Heart left ventricle (tissue), 16 donors: ENCODE measurements at regions not wholly inside any gene's neighbourhood (a gene's known extent, or its start where the extent isn't known, plus 50 kb on each side); places are given as distances from the start of the nearest gene placed in this dataset.

Experiments
- ATAC-seq, 4 donors: fragments of 200-7000 bp; cut with Tn5 transposase; one replicate each; pipeline ENCODE4 v1.9.1; 2020 to 2022; ENCODE audit warnings: moderate library complexity in 4 of 4, mild to moderate bottlenecking in 3 of 4, moderate number of reproducible peaks in 1 of 4
- DNase-seq, 5 donors: peaks; one replicate each; pipeline ENCODE4 v3.0.0-alpha.2; 2020
- H3K27ac ChIP-seq, 12 donors: fragments of 200-600 bp; sonication (generic) in 4 of 12; one replicate each; pipeline versions ENCODE4 v1.5.0 to v1.8.0; 2016 to 2022; ENCODE audit warnings: mild to moderate bottlenecking in 2 of 12
- H3K27me3 ChIP-seq, 9 donors: fragments of 200-600 bp; sonication (generic) in 2 of 9; one replicate each; pipeline versions ENCODE4 v1.5.1 to v1.8.0; 2016 to 2022; ENCODE audit warnings: mild to moderate bottlenecking in 3 of 9
- H3K36me3 ChIP-seq, 9 donors: fragments of 200-600 bp; sonication (generic) in 2 of 9; one replicate each; pipeline versions ENCODE4 v1.5.0 to v1.8.0; 2018 to 2022; ENCODE audit warnings: mild to moderate bottlenecking in 2 of 9
- H3K4me1 ChIP-seq, 12 donors: fragments of 200-600 bp; sonication (generic) in 4 of 12; one replicate each; pipeline versions ENCODE4 v1.5.0 to v1.8.0; 2016 to 2022; ENCODE audit warnings: mild to moderate bottlenecking in 3 of 12
- H3K4me3 ChIP-seq, 12 donors: fragments of 200-600 bp; sonication (generic) in 4 of 12; one replicate each; pipeline versions ENCODE4 v1.5.0 to v1.8.0; 2017 to 2022; ENCODE audit warnings: mild to moderate bottlenecking in 9 of 12, moderate library complexity in 4 of 12
- H3K9me3 ChIP-seq, 12 donors: fragments of 200-600 bp; sonication (generic) in 4 of 12; one replicate each; pipeline versions ENCODE4 v1.5.0 to v1.8.0; 2016 to 2022; ENCODE audit warnings: mild to moderate bottlenecking in 1 of 12
- CTCF ChIP-seq, 12 donors: fragments of 200-600 bp; sonication (generic) in 4 of 12; IDR thresholded peaks; one replicate each; pipeline versions ENCODE4 v1.5.0 to v1.8.0; 2018 to 2022; ENCODE audit warnings: antibody characterized with exemption in 12 of 12, mild to moderate bottlenecking in 5 of 12
- POLR2A ChIP-seq, 2 donors: fragments of 450-650 bp; IDR thresholded peaks; one replicate each; pipeline ENCODE4 v1.6.1; 2017; ENCODE audit warnings: antibody characterized with exemption in 2 of 2, mild to moderate bottlenecking in 2 of 2, moderate library complexity in 2 of 2
- WGBS, 4 donors: extraction: QIAGEN DNeasy Blood & Tissue Kit in 2 of 4; methylation state at CpG; one replicate each; pipeline versions ENCODE4 v1.1.5 to v1.1.7; 2013 to 2018; 5-methylcytosine and 5-hydroxymethylcytosine counted together
- intact Hi-C, 10 donors: fragments of 100-400 bp; cut with DNase I; formaldehyde crosslinking; loops; one replicate each; pipeline versions ENCODE4 v1.11.1 to v1.14.2; 2022
- donor health status: ischemic (EF 13 %, LVEDD 7.1; RV severe dilation, severe dysfunction).
- donor health status: healthy with polysubstance abuse.
- donor health status: DM: no; HTN: yes; CAD: no.
- donor health status: DM: no; HTN: no; CAD: no.
- donor health status: ischemic (EF 25% LVEDD 6.9; RV normal size, moderate dysfunction).
- donor health status: ischemic (EF 25% LVEDD 5.7; RV mildly dilated, moderate dysfunction).
- donor health status: healthy.
- donor health status: DM: yes; HTN: yes; CAD: no.
- donor health status: ischemic (EF 35%, LVEDD 5.7; RV mildly dilated, moderate dysfunction).
- donor health status: nonischemic (EF 11% LVEDD 7.7; RV severe dilation, severe dysfunction).
- donor health status: DM: yes; HTN: yes; CAD: no.
- donor health status: PGD.
- donor health status: ischemic (EF 29% LVEDD 5.4; RV normal size, mild dysfunction).
- donor health status: nonischemic (EF 23%, LVEDD 6.1; RV moderate dilation, normal function).

- Histone ChIP-seq H3K9me3 (peaks cover 0 to 4% (median 0%) of the 10 kb centered on the region in 12 donors), H3K36me3 (no peaks in the 10 kb centered on the region), H3K27ac (no peak overlapping the region), H3K4me3 (no peak overlapping the region), H3K4me1 (no peaks in the 10 kb centered on the region), H3K27me3 (no peaks in the 10 kb centered on the region)
- WGBS, 4 donors, result 49 to 69% (median 58%) methylated on average over 2 of the region's 2 CpGs
- DNase-seq (no peak), ATAC-seq (no peak)
- TF ChIP-seq CTCF (IDR thresholded peaks at IDR 0.05) (no peak), POLR2A (IDR thresholded peaks at IDR 0.05) (no peak)
- intact Hi-C loops, result no loop called here
Measured at GRCh38 chr4:65798498-65799127, 128.3 kb upstream of the EPHA5 start.

DNA sequence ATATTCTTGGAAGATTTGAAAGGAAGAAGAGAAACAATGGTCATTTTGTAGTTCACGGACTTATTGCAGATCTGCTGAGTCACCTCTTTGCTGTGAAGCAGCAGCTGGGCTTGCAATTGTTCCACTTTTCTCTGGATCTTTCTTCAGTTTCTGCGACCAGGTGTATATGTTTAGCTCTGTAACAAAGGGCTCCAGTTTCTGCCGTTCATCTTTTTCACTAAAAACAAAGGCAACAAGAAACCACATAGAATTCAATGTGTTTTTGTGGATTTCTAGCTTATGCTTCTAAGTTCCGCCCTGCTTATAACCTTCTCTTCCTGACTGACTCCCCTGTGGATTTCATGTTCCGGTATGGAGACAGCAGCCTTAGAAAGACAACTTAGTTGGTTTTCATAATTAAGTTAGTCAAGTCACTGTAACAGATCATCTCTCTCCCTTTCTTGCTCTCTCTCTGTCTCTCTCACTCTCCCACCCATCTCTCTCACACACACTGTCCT is 121.6 kb upstream of the EPHA5 start:
- 28 to 46% (median 34%) methylated on average over 5 of the region's 5 CpGs for WGBS, 4 donors
- no peak for ATAC-seq
- Histone ChIP-seq H3K4me3 (peak overlapping the region in 2 of 12 donors; percentile 24 to 27), H3K36me3 (no peaks in the 10 kb centered on the region), H3K4me1 (peaks cover 0 to 2% (median 0%) of the 10 kb centered on the region in 12 donors), H3K9me3 (no peaks in the 10 kb centered on the region), H3K27ac (no peak overlapping the region), H3K27me3 (no peaks in the 10 kb centered on the region)
- no peak for DNase-seq
- intact Hi-C loops, result no loop called here
- TF ChIP-seq CTCF (IDR thresholded peaks at IDR 0.05) (no peak), POLR2A (IDR thresholded peaks at IDR 0.05) (no peak)

DNA sequence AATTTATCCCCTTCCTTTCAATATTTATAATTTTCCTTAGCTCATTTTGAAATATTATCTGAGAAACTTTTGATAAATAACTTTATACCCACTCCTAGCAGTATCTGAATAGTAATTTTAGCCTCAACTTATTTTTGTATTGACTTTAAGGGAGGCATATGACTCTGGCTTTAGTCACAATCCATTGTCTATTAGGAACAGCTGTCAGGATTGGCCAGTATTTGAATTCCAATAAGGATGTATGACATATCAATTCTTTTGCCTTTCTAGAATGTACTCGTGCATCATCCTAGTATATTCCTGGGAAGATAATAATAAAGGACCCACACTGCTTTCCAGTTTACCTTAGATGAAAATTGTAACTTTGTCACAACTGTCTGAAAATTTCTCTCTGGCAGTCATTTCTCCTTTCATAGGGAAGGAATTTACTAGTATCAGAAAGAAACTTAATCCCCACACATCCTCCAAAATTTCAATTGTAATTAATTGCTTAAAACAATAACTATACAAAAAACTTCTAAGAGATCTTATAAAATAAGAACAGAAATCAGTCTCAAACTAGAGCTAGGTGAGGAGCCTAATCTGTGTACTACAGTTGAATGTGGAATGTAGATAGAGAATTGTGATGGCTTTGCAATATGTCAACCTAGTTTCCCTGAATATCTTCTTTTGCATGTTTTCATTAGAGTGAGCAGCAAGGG is 121.0 kb upstream of the EPHA5 start:
- H3K9me3 ChIP-seq, result no peaks in the 10 kb centered on the region
- TF ChIP-seq POLR2A (IDR thresholded peaks at IDR 0.05), result no peak
- no peak for TF ChIP-seq CTCF (IDR thresholded peaks at IDR 0.05)
- H3K36me3 ChIP-seq, result no peaks in the 10 kb centered on the region
- H3K4me3 ChIP-seq, result peak overlapping the region in 2 of 12 donors; percentile 24 to 27
- no peak overlapping the region for H3K27ac ChIP-seq
- H3K4me1 ChIP-seq, result peaks cover 0 to 2% (median 0%) of the 10 kb centered on the region in 12 donors
- 52 to 69% (median 61%) methylated on average over 1 of the region's 1 CpG for WGBS, 4 donors
- intact Hi-C loops, result no loop called here
- no peak for ATAC-seq
- DNase-seq, result no peak
- H3K27me3 ChIP-seq, result no peaks in the 10 kb centered on the region

DNA sequence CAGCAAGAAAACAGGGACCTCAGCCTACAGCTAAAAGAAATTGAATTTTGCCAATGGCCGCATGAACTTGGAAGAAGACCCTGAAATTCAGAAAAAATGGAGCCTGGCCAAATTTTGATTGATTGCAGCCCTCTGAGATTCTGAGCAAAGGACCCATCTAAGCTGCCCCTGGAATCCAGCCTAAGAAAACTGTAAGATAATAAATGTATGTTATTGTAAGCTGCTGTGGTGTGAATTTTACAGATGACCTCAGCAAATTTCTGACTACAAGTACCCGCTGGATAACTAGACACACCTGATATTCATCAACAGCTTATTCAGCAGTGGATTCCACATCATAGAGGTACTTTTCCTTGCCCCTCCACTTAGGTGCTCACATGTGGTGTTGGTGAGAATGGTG is 119.5 kb upstream of the EPHA5 start:
- ATAC-seq, result no peak
- H3K9me3 ChIP-seq, result no peaks in the 10 kb centered on the region
- no peak overlapping the region for H3K4me3 ChIP-seq
- no peak overlapping the region for H3K27ac ChIP-seq
- intact Hi-C loops, result no loop called here
- no peaks in the 10 kb centered on the region for H3K27me3 ChIP-seq
- no peaks in the 10 kb centered on the region for H3K36me3 ChIP-seq
- TF ChIP-seq POLR2A (IDR thresholded peaks at IDR 0.05), result no peak
- TF ChIP-seq CTCF (IDR thresholded peaks at IDR 0.05), result no peak
- 56 to 65% (median 63%) methylated on average over 2 of the region's 2 CpGs for WGBS, 4 donors
- DNase-seq, result no peak
- peaks cover 0 to 2% (median 0%) of the 10 kb centered on the region in 12 donors for H3K4me1 ChIP-seq
